ENCODE measurements at regions not wholly inside any gene's neighbourhood (a gene's known extent, or its start where the extent isn't known, plus 50 kb on each side); places are given as distances from the start of the nearest gene placed in this dataset.

GRCh38 chr14:96735526-96735925, 61.7 kb upstream of the VRK1 start:
- TF ChIP-seq POLR2A (IDR thresholded peaks at IDR 0.05) = no peak
- no peak for TF ChIP-seq CTCF (IDR thresholded peaks at IDR 0.05)
- TF ChIP-seq EP300 (IDR thresholded peaks at IDR 0.05) = no peak
- H3K27ac ChIP-seq = no peak overlapping the region
- no peaks in the 10 kb centered on the region for H3K9me3 ChIP-seq
- no peaks in the 10 kb centered on the region for H3K36me3 ChIP-seq
- H3K4me1 ChIP-seq = peaks cover 0 to 8% (median 0%) of the 10 kb centered on the region in 4 donors
- 44 to 58% methylated on average over 5 of the region's 5 CpGs for WGBS, 2 donors
- no peak overlapping the region for H3K4me3 ChIP-seq
- H3K27me3 ChIP-seq = peaks cover 0 to 55% of the 10 kb centered on the region in 2 donors
- DNase-seq (ENCODE audit: low spot score in 2 of 2) = no peak

- Histone ChIP-seq H3K4me1 (peaks cover 0 to 13% (median 6%) of the 10 kb centered on the region in 4 donors), H3K9me3 (no peaks in the 10 kb centered on the region), H3K36me3 (no peaks in the 10 kb centered on the region), H3K27me3 (peaks cover 0 to 64% of the 10 kb centered on the region in 2 donors), H3K27ac (no peak overlapping the region), H3K4me3 (no peak overlapping the region)
- no peak for TF ChIP-seq CTCF (IDR thresholded peaks at IDR 0.05)
- no peak for TF ChIP-seq POLR2A (IDR thresholded peaks at IDR 0.05)
- TF ChIP-seq EP300 (IDR thresholded peaks at IDR 0.05) = no peak
- 46 to 48% methylated on average over 12 of the region's 12 CpGs for WGBS, 2 donors
- no peak for DNase-seq (ENCODE audit: low spot score in 2 of 2)
Measured at GRCh38 chr14:96736439-96736838, 60.7 kb upstream of the VRK1 start.

GRCh38 chr14:96737881-96738280, 59.3 kb upstream of the VRK1 start:
- H3K4me3 ChIP-seq = no peak overlapping the region
- no peaks in the 10 kb centered on the region for H3K36me3 ChIP-seq
- TF ChIP-seq CTCF (IDR thresholded peaks at IDR 0.05) = no peak
- TF ChIP-seq EP300 (IDR thresholded peaks at IDR 0.05) = no peak
- TF ChIP-seq POLR2A (IDR thresholded peaks at IDR 0.05) = no peak
- H3K27ac ChIP-seq = no peak overlapping the region
- peaks cover 0 to 78% of the 10 kb centered on the region in 2 donors for H3K27me3 ChIP-seq
- 33 to 40% methylated on average over 7 of the region's 7 CpGs for WGBS, 2 donors
- peaks cover 0 to 13% (median 11%) of the 10 kb centered on the region in 4 donors for H3K4me1 ChIP-seq
- no peaks in the 10 kb centered on the region for H3K9me3 ChIP-seq
- DNase-seq (ENCODE audit: low spot score in 2 of 2) = no peak

- TF ChIP-seq CTCF (IDR thresholded peaks at IDR 0.05) (no peak), EP300 (IDR thresholded peaks at IDR 0.05) (no peak), POLR2A (IDR thresholded peaks at IDR 0.05) (no peak)
- WGBS, 2 donors = 40 to 50% methylated on average over 14 of the region's 14 CpGs
- Histone ChIP-seq H3K4me1 (peaks cover 0 to 13% (median 11%) of the 10 kb centered on the region in 4 donors), H3K27ac (no peak overlapping the region), H3K4me3 (no peak overlapping the region), H3K27me3 (peaks cover 0 to 78% of the 10 kb centered on the region in 2 donors), H3K36me3 (no peaks in the 10 kb centered on the region), H3K9me3 (no peaks in the 10 kb centered on the region)
- DNase-seq (ENCODE audit: low spot score in 2 of 2) = no peak
Measured at GRCh38 chr14:96739200-96739910, 57.8 kb upstream of the VRK1 start.

- no peaks in the 10 kb centered on the region for H3K36me3 ChIP-seq
- no peak overlapping the region for H3K27ac ChIP-seq
- H3K27me3 ChIP-seq = peaks cover 0 to 61% of the 10 kb centered on the region in 2 donors
- TF ChIP-seq EP300 (IDR thresholded peaks at IDR 0.05) (no peak), CTCF (IDR thresholded peaks at IDR 0.05) (peak; percentile 64 to 94 (median 75))
- no peaks in the 10 kb centered on the region for H3K9me3 ChIP-seq
- H3K4me3 ChIP-seq = peak overlapping the region in 3 of 4 donors; percentile 28 to 46 (median 43)
- peaks cover 0 to 13% (median 11%) of the 10 kb centered on the region in 4 donors for H3K4me1 ChIP-seq
- DNase-seq (ENCODE audit: low spot score in 2 of 2) = peak in 1 of 2 donors; percentile 37
- 6% methylated on average over 57 to 59 of the region's 62 CpGs for WGBS, 2 donors
Measured at GRCh38 chr14:96741151-96741977, 55.8 kb upstream of the VRK1 start.
